GM12864 (cell line): ENCODE measurements at regions not wholly inside any gene's neighbourhood (a gene's known extent, or its start where the extent isn't known, plus 50 kb on each side); places are given as distances from the start of the nearest gene placed in this dataset.

ENCODE experiments used
- DNase-seq: peaks from one replicate; pipeline ENCODE4 v3.0.0-alpha.2; 2011; ENCODE audit warnings: low read depth
- H3K4me3 ChIP-seq: 2 replicates; pipeline ENCODE4 v1.5.1; 2011; ENCODE audit warnings: mild to moderate bottlenecking, low read depth, low read length, control low read depth
- TF ChIP-seq, protein P1 (sequence below): IDR thresholded peaks from 2 replicates; pipeline ENCODE4 v1.5.1; 2011; ENCODE audit warnings: low read depth, mild to moderate bottlenecking, moderate library complexity, low read length, control low read depth, inconsistent platforms; ENCODE audit errors: missing control alignments

DNA sequence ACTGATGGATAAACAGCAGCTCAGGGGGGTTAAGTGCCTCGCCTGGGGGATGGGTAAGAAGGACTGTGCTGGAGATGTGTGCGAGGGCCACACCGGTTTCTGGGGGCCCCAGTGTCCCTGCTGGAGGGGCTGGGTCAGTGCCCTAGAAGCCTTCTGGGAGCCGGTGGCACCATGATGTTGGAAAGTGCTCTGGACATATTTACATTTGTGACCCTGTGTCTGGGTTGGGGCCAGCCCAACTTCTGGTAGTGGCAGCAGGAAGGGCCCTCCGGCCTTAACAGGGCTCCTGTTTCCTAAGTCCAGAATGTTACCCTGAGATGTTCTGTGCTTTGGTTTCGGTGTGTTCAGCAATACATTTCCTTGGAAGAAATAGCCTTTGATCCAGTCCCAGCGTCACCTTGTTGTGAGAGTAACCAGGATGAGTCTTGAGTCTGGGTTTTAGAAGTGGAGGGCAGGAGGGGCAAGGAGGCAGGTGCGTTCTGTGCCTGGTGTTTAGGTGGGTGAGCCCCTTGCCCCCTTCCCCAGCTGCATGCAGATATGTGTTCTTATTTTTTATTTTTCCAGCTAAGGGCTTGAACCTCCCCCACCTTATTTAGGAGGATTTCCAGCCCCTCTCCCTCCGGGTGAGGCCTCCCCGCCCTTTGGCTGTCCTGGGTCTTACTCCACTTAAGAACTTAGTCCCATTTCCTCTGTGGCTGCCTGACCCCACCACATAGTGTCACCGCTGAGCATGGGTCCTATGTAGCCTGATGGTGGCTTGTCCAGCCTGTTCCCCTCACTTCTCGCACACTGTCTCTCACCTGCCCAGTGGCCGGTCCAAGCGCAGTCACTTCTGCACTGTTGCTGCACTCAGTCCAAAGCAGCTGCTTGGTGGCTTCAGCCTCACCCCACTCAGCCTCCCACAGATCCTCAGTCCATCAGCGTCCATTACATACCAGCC lies 132.7 kb upstream of the HS6ST1 start:
- no peak overlapping the region for H3K4me3 ChIP-seq
- DNase-seq, result no peak
- TF ChIP-seq, protein P1, sequence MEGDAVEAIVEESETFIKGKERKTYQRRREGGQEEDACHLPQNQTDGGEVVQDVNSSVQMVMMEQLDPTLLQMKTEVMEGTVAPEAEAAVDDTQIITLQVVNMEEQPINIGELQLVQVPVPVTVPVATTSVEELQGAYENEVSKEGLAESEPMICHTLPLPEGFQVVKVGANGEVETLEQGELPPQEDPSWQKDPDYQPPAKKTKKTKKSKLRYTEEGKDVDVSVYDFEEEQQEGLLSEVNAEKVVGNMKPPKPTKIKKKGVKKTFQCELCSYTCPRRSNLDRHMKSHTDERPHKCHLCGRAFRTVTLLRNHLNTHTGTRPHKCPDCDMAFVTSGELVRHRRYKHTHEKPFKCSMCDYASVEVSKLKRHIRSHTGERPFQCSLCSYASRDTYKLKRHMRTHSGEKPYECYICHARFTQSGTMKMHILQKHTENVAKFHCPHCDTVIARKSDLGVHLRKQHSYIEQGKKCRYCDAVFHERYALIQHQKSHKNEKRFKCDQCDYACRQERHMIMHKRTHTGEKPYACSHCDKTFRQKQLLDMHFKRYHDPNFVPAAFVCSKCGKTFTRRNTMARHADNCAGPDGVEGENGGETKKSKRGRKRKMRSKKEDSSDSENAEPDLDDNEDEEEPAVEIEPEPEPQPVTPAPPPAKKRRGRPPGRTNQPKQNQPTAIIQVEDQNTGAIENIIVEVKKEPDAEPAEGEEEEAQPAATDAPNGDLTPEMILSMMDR, result no peak

DNA sequence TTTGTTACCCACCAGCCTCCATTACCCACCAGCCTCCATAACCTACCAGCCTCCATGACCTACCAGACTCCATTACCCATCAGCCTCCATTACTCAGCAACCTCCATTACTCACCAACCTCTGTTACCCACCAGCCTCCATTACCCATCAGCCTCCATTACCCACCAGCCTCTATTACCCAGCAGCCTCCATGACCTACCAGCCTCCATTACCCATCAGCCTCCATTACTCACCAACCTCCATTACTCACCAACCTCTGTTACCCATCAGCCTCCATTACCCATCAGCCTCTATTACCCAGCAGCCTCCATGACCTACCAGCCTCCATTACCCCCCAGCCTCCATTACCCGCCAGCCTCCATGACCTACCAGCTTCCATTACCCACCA lies 133.3 kb upstream of the HS6ST1 start:
- no peak for DNase-seq
- TF ChIP-seq, protein P1, result no peak
- H3K4me3 ChIP-seq, result no peak overlapping the region

DNA sequence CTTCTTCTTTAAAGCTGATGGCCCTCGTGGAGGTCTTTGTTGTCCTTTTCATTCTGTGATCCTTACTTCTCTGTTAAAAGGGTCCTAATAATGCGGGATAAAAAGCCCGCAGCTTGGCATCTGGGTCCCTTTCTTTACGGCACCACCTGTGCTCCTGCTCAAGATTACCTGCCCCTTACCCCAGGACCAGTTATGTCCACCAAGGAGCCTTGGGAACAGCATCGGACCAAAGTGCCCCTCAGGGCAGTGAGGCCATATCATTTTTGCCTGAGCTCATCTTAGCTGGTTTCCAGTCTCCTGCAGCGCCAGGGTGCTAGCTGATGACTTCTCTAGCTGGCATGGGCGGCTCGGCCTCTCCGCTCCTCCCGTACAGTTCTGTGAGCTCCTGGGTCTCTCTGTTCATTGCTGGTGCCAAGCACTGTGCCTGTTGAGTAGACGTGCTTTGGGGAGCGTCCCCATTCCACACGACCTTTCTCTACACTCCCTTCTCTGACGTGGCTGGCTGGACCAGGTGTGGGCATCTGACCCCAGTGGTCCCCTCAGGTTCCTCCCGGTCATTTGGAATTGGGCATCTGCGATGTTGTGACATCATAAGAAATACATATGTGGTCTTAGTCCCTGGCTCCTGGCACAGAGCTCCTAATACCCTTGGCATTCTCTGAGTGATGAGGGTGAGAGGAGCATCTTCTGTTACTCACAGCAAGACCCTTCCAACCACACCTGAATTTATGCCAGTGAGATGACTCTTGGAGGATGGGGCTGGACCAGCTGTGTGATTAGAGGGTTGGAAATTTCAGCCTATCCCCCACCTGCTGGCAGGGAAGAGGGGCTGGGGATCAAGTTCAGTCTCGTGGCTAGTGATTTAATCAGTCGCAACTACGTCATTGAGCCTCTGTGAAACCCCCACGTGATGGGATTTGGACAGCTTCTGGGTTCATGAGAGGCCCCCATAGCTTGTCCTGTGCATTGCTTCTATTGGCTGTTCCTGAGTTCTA lies 134.2 kb upstream of the HS6ST1 start:
- TF ChIP-seq, protein P1, result no peak
- no peak overlapping the region for H3K4me3 ChIP-seq
- DNase-seq, result no peak

DNA sequence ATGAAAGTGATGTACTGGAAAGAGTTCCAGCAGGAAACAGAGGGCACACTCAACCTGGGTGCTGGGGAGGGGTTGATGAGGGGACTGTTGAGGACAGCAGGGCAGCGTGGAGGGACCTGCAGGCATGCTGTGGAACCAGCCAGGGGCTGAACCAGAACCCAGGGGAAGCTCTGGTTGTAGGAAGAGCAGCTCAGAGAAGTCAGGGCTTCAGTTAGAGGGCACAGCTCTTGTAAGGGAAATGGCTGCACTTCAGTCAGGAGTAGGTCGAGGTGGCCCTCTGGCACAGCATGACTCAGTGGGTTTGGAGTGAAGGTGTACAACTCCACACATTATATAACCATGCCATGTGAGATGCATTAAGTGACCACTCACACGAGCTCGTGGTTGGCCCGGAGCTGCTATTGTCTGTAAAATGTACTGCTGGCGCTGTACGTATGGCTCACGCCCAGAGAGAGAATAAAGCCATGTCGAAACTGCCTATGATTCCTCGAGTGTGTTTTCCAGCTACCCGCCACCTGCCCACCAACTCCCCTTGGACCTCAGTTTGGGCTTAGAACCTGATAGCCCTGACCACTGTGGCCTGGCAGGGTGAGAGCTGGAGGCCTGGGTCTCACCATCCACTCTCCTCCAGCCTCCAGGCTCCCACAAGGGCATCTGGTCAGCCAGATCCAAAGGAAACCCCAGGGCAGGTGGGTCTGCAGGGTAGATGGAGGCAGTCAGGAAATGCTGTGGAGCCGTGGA lies 136.5 kb upstream of the HS6ST1 start:
- TF ChIP-seq, protein P1, result no peak
- DNase-seq, result no peak
- no peak overlapping the region for H3K4me3 ChIP-seq

DNA sequence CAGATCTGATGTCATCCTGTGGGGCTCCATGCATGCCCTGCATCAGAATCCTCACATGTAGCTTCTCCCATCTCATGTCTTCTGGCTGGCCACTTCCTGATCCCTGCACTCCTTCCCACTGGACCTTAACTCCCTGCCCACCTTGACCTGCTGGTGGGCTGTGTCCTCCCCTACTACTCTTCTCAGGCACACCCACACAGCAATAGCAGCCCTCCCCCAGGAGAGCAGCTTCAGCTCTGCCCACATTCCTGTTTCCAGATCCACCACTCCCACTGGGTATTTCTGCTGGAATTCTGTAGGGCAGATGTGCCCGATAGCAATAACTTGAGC lies 137.0 kb upstream of the HS6ST1 start:
- no peak for DNase-seq
- H3K4me3 ChIP-seq, result no peak overlapping the region
- TF ChIP-seq, protein P1, result no peak

DNA sequence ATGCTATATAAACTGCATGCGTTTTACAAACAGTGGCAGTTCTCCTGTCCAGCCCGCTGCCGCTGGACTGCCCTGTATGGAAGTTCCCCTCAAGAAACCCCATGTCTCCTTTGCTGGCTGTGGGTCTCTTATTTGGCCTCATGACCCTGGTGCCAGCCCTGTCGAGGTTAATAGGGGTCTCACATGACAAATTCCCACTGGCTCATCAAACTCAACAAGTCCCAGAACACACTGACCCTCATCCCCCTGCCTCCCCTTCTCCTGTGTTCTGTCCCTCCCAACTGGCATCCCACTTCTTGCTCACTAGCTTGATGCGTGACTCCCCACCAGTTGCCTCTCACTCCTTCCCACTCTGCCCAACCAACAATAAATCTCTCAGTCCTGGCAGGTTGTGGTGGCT lies 137.6 kb upstream of the HS6ST1 start:
- H3K4me3 ChIP-seq, result no peak overlapping the region
- TF ChIP-seq, protein P1, result no peak
- DNase-seq, result no peak
